Endothelial cell of umbilical vein (primary cell): ENCODE measurements at regions not wholly inside any gene's neighbourhood (a gene's known extent, or its start where the extent isn't known, plus 50 kb on each side); places are given as distances from the start of the nearest gene placed in this dataset.

ENCODE experiments used
- BruUV-seq: library from RNA; stranded (reverse); fragments of 400-500 nt; replicated peaks from 2 replicates; lab custom pipeline; 2021; lab: Mats Ljungman, UMichigan
- CTCF ChIA-PET: fragments of 300-600, 350-600 bp; sonication (Branson Sonifier 250); formaldehyde crosslinking; loops from one replicate; lab custom pipeline; 2021; ENCODE audit warnings: antibody characterized with exemption, inconsistent platforms; lab: Charles Lee
- POLR2A ChIA-PET: fragments of 300-600, 350-600 bp; sonication (Branson Sonifier 250); formaldehyde crosslinking; loops from one replicate; lab custom pipeline; 2021; ENCODE audit warnings: antibody characterized with exemption, inconsistent platforms; lab: Charles Lee
- DNase-seq: peaks from one replicate; pipeline ENCODE4 v3.0.0-alpha.2; 2011; ENCODE audit warnings: low read depth, low spot score
- FAIRE-seq: peaks from 2 replicates; lab custom pipeline; 2011; peaks lifted over from hg19 to GRCh38; lab: Jason Lieb, UNC
- H2AFZ ChIP-seq: 2 replicates; pipeline ENCODE4 v1.6.0; 2012; ENCODE audit warnings: low read depth, low read length, control low read depth, inconsistent platforms
- H3K27ac ChIP-seq: 2 replicates; pipeline ENCODE4 v1.5.1; 2011; ENCODE audit warnings: low read depth, mild to moderate bottlenecking, control low read depth, low read length, moderate library complexity; ENCODE audit not compliant: insufficient read depth
- H3K27me3 ChIP-seq, 2 experiments: 2 replicates each; pipeline versions ENCODE4 v1.6.0 to v1.6.1; 2011; ENCODE audit warnings: low read length in 2 of 2, mixed read lengths in 1 of 2; ENCODE audit not compliant: control insufficient read depth in 2 of 2, insufficient read depth in 2 of 2
- H3K36me3 ChIP-seq, 2 experiments: 2 replicates in 1 of 2; 3 replicates in 1 of 2; pipeline ENCODE4 v1.5.1; 2011; ENCODE audit warnings: low read length in 2 of 2, mild to moderate bottlenecking in 1 of 2, moderate library complexity in 1 of 2; ENCODE audit not compliant: control insufficient read depth in 2 of 2, insufficient read depth in 2 of 2; ENCODE audit errors: extremely low read depth in 1 of 2
- H3K4me1 ChIP-seq: 3 replicates; pipeline ENCODE4 v1.5.1; 2011; ENCODE audit warnings: mild to moderate bottlenecking, low read length; ENCODE audit not compliant: control insufficient read depth, insufficient read depth; ENCODE audit errors: extremely low read depth
- H3K4me2 ChIP-seq: 2 replicates; pipeline ENCODE4 v1.6.1; 2011; ENCODE audit warnings: low read length, control low read depth, mixed read lengths; ENCODE audit not compliant: insufficient read depth
- H3K4me3 ChIP-seq, 3 experiments: fragments of 200-600 bp in 1 of 3; sonication (generic), shearing (Covaris generic) in 1 of 3; replicated peaks in 1 of 3; 2 replicates each; pipeline ENCODE4 v1.5.1; 2011 to 2016; ENCODE audit warnings: control low read depth in 3 of 3, low read length in 3 of 3, mild to moderate bottlenecking in 2 of 3, inconsistent platforms in 1 of 3, low read depth in 1 of 3, moderate library complexity in 1 of 3; ENCODE audit not compliant: insufficient read depth in 1 of 3
- H3K79me2 ChIP-seq: 2 replicates; pipeline ENCODE4 v1.6.0; 2012; ENCODE audit warnings: low read length, inconsistent platforms; ENCODE audit not compliant: control insufficient read depth, insufficient read depth
- H3K9ac ChIP-seq: replicated peaks from 2 replicates; pipeline ENCODE3; 2011; ENCODE audit warnings: low read length, control low read depth; ENCODE audit not compliant: insufficient read depth; ENCODE audit errors: extremely low read depth
- H3K9me1 ChIP-seq: replicated peaks from 3 replicates; pipeline ENCODE4 v1.6.0; 2011; ENCODE audit warnings: mild to moderate bottlenecking, low read length; ENCODE audit not compliant: control insufficient read depth, insufficient read depth; ENCODE audit errors: extremely low read depth
- H3K9me3 ChIP-seq: replicated peaks from 2 replicates; pipeline ENCODE4 v1.5.1; 2012; ENCODE audit warnings: low read length, inconsistent platforms; ENCODE audit not compliant: control insufficient read depth, insufficient read depth
- H4K20me1 ChIP-seq: replicated peaks from 2 replicates; pipeline ENCODE3; 2011; ENCODE audit warnings: mild to moderate bottlenecking, low read length; ENCODE audit not compliant: control insufficient read depth, insufficient read depth; ENCODE audit errors: extremely low read depth
- EZH2 ChIP-seq: IDR thresholded peaks from 2 replicates; pipeline ENCODE4 v1.6.1; 2012; ENCODE audit warnings: borderline replicate concordance, low read depth, mild to moderate bottlenecking, moderate library complexity, low read length, inconsistent platforms; ENCODE audit not compliant: severe bottlenecking
- FOS ChIP-seq: IDR thresholded peaks from 2 replicates; pipeline ENCODE4 v1.6.1; 2011; ENCODE audit warnings: mild to moderate bottlenecking, low read length, moderate library complexity, borderline replicate concordance; ENCODE audit not compliant: insufficient read depth
- GATA2 ChIP-seq: IDR thresholded peaks from 2 replicates; pipeline ENCODE4 v1.7.0; 2011; ENCODE audit warnings: low read depth, mild to moderate bottlenecking, moderate library complexity, mixed read lengths, low read length; ENCODE audit not compliant: insufficient read length, insufficient read depth
- JUN ChIP-seq: IDR thresholded peaks from 2 replicates; pipeline ENCODE4 v1.6.1; 2011; ENCODE audit warnings: borderline replicate concordance, low read depth; ENCODE audit not compliant: insufficient read length, insufficient read depth
- MYC ChIP-seq: IDR thresholded peaks from one replicate; pipeline ENCODE4 v1.6.1; 2011; ENCODE audit warnings: mild to moderate bottlenecking, low read depth, low read length
- POLR2A ChIP-seq: IDR thresholded peaks from 2 replicates; pipeline ENCODE4 v1.6.1; 2012; ENCODE audit warnings: low read depth, mild to moderate bottlenecking, control low read depth, low read length
- POLR2AphosphoS5 ChIP-seq: IDR thresholded peaks from 2 replicates; pipeline ENCODE4 v1.6.1; 2012; ENCODE audit warnings: low read depth, mild to moderate bottlenecking, control low read depth, low read length, moderate library complexity; ENCODE audit not compliant: insufficient read depth
- dilution Hi-C: fragments of 300-500 bp; cut with MboI; formaldehyde crosslinking; loops from one replicate; pipeline ENCODE4 v1.15.0; 2019; ENCODE audit warnings: low sequenced_read_pairs; ENCODE audit not compliant: extremely low pct_ligation_motif_present
- intact Hi-C: fragments of 100-400 bp; cut with micrococcal nuclease; formaldehyde crosslinking; loops from one replicate; pipeline ENCODE4 v1.10.0; 2022
- TF ChIP-seq, protein P1 (sequence below), 2 donors: IDR thresholded peaks; 1 replicate in 1 of 2; 2 replicates in 1 of 2; pipeline ENCODE4 v1.5.1; 2011; ENCODE audit warnings: low read length in 2 of 2, mild to moderate bottlenecking in 2 of 2, moderate library complexity in 2 of 2, control low read depth in 1 of 2, inconsistent platforms in 1 of 2, low read depth in 1 of 2; ENCODE audit not compliant: insufficient read depth in 1 of 2; ENCODE audit errors: extremely low read depth in 1 of 2
- TF ChIP-seq, protein P2 (sequence below): IDR thresholded peaks from 2 replicates; pipeline ENCODE4 v1.6.1; 2011; ENCODE audit not compliant: insufficient read depth, insufficient read length

DNA sequence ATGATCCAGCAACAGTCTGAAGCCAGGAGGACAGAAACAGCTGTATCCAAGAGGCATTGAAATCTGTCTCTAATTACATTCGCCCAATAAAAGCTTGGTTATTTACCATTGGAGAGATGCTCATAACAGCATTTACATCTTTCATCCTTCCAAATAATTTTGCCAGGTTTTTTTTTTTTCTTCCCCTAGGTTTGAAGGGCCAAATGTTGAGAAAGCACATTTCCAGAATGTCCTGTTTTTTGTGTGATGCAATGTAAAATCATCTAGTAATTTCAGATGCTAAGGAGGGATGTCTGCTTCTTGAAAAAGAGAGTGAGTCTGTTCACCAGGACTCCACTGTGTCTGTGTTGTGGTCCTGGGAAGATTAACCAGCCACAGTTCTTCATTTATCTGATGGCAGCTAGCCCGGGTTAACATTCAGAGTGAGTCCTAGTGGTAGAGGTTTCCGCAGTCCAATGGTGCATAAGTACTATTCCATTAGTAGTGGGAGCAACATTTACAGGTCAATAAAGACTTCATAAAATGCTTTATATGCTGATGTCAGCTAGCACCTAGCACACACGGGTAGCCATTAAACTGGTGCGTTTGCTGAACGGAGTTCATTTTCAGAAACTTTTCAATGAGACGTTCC lies 406.8 kb downstream of the STIM2 start:
- FAIRE-seq (no peak), DNase-seq (no peak)
- no peaks in the 10 kb centered on the region for H3K9me3 ChIP-seq
- ChIA-PET POLR2A (no interaction called here), CTCF (no interaction called here)
- TF ChIP-seq POLR2AphosphoS5 (no peak), GATA2 (no peak), FOS (no peak), POLR2A (no peak), JUN (no peak), MYC (no peak), EZH2 (no peak)
- TF ChIP-seq, protein P1, sequence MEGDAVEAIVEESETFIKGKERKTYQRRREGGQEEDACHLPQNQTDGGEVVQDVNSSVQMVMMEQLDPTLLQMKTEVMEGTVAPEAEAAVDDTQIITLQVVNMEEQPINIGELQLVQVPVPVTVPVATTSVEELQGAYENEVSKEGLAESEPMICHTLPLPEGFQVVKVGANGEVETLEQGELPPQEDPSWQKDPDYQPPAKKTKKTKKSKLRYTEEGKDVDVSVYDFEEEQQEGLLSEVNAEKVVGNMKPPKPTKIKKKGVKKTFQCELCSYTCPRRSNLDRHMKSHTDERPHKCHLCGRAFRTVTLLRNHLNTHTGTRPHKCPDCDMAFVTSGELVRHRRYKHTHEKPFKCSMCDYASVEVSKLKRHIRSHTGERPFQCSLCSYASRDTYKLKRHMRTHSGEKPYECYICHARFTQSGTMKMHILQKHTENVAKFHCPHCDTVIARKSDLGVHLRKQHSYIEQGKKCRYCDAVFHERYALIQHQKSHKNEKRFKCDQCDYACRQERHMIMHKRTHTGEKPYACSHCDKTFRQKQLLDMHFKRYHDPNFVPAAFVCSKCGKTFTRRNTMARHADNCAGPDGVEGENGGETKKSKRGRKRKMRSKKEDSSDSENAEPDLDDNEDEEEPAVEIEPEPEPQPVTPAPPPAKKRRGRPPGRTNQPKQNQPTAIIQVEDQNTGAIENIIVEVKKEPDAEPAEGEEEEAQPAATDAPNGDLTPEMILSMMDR (IDR thresholded peaks at IDR 0.05; ENCODE audit: extremely low read depth in 1 of 2, insufficient read depth in 1 of 2, low read depth in 1 of 2, low read length in 2 of 2), result no peak
- TF ChIP-seq, protein P2, sequence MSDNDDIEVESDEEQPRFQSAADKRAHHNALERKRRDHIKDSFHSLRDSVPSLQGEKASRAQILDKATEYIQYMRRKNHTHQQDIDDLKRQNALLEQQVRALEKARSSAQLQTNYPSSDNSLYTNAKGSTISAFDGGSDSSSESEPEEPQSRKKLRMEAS, result no peak
- H3K27me3 ChIP-seq, result no peaks in the 10 kb centered on the region
- H3K4me1 ChIP-seq, result no peaks in the 10 kb centered on the region
- no peak overlapping the region for H3K4me2 ChIP-seq
- H4K20me1 ChIP-seq, result no peaks in the 10 kb centered on the region
- no peak overlapping the region for H3K27ac ChIP-seq
- dilution Hi-C loops, result no loop called here
- no peaks in the 10 kb centered on the region for H3K79me2 ChIP-seq
- no peak overlapping the region for H3K9ac ChIP-seq
- no TSS peak for BruUV-seq
- H3K4me3 ChIP-seq, result no peak overlapping the region
- no peaks in the 10 kb centered on the region for H3K36me3 ChIP-seq
- intact Hi-C loops, result no loop called here
- H2AFZ ChIP-seq, result no peak overlapping the region
- no peaks in the 10 kb centered on the region for H3K9me1 ChIP-seq
